NCI-H524 treated with DMSO at 0.1 percent for 48 hours (cell line): ENCODE measurements at regions not wholly inside any gene's neighbourhood (a gene's known extent, or its start where the extent isn't known, plus 50 kb on each side); places are given as distances from the start of the nearest gene placed in this dataset.
"Not testable (repeated sequence)": the region's sequence is repeated elsewhere in the genome, so short reads cannot be mapped to it uniquely, and the experiment has no call there.

Source experiments
- DNase-seq: peaks from one replicate; lab custom pipeline; 2025; lab: John Stamatoyannopoulos, UW

DNA sequence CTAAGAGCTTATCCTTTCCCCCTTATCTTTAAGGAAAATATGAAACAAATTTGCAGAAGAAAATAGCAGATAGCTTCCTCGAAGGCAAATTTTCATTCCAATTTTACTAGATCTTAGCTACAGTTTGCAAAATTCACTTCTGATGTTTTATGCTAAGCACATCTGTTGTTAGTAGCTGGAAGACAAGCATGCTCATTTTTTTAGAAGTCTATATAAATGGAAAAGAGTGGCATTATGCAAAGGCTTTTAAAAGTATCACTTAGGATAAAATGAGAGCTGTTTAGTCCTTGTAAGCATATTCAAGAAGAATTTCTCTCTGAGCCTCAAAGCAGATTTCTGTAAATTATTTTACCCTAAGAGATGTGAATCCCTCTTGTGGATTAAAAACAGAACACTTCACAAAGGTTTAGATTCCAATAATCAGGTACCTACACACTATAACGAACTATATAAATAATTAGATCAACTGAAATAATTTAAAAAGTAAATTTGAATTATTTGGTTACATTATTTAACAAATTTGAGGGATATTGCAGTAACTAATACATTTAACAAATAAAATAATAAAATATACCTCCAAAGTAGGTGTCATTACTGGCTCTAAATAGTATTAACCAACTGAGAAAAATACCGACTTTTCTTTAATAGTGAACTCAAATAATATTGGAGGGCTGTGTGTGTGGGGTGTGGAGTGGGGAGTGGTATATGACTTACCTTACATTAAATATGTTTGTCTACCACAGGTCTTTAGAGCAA lies 307.1 kb downstream of the SEMA3D start:
- no peak for DNase-seq

GRCh38 chr7:84877943-84878570 lies 308.8 kb downstream of the SEMA3D start:
- DNase-seq: no peak

GRCh38 chr7:84876061-84876821 lies 310.6 kb downstream of the SEMA3D start:
- DNase-seq: no peak

GRCh38 chr7:84865560-84865959 lies 321.3 kb downstream of the SEMA3D start:
- DNase-seq: no peak

DNA sequence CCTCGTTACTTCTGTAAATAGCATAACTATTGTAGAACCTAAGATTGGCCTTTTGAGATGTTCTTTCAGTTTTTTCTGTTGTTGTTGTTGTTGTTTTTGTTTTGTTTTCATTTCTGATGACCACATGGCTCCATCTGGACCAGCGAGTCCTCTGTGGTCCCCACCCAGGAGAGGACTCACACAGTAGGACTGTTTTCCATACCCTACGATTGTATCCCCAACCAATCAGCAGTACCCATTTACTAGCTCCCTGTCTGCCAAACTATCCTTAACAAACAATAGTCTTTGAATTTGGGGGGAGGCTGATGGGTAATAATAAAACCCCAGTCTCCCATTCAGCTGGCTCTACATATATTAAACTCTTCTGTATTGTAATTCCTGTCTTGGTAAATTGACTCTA lies 329.5 kb downstream of the SEMA3D start:
- DNase-seq: no peak

DNA sequence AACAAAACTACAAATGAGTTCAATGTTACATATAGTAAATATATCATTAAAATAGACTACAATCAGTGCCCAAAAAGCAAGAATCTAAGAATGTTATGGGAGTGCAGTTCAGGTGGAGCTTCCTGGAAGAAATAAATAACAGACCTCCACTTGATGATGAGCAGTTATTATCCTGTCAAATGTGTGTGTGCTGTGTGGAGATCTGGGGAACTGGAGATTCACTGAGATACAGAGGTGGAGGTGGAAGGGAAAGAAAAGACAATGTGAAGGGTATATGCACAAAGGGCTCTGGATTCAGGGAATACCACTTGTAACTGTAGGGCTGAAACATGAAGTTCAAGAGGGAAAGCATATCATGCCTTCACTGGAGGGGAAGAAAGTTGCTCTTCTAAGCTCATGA lies 331.1 kb downstream of the SEMA3D start:
- no peak for DNase-seq

DNA sequence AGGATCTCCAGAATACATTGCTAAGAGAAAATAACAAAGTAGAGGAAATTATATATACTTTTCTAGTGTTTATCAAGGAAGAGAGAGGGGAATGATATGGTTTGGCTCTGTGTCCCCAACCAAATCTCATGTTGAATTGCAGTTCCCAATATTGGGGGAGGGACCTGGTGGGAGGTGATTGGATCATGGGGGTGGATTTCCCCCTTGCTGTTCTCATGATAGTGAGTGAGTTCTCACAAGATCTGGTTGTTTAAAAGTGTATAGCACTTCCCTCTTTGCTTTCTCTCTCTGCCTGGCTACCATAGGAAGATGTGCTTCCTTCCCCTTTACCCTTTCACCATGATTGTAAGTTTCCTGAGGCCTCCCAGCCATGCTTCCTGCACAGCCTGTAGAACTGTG lies 337.9 kb downstream of the SEMA3D start:
- DNase-seq: not testable (repeated sequence)

- DNase-seq: no peak
Measured at GRCh38 chr7:84848219-84848973, 338.5 kb downstream of the SEMA3D start.

- DNase-seq: no peak
Measured at GRCh38 chr7:84847790-84848189, 339.1 kb downstream of the SEMA3D start.

DNA sequence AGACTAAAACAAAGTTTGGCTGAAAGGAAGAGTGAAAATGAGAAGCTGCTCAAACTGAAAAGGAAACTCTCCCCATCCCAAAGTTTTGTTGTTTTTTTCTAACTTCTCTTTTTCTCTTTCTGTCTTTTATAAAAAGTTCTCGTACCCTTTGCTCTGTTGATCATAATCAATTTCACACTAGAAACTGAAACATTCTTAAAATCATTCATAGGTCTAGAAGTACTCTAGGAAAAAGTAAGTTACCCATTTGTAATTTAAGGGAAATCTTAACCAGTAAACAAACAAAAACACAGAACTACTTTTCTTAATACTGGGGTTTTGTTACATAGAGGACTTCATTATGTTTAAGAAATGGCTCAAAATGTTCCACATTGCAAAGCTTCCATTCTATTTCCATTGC lies 339.8 kb downstream of the SEMA3D start:
- DNase-seq: no peak

DNA sequence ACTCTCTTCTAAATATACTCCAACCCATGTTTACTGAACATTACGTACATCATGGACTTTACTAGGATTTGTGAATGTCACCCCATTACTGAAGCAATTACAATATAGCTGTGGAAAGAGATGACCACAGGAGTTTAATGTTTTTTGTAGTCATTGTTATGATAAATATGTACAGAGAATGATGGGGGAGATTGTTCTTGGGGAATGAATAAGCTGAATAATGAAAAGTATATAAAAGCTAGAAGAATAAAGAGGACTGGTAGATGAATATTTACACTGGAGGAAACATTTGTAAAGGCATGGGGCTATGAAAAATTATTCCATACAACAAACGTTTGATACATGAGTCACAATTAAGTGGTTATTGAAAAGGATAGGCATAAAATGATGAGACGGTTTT lies 340.9 kb downstream of the SEMA3D start:
- no peak for DNase-seq

- no peak for DNase-seq
Measured at GRCh38 chr7:84844771-84845170, 342.1 kb downstream of the SEMA3D start.

DNA sequence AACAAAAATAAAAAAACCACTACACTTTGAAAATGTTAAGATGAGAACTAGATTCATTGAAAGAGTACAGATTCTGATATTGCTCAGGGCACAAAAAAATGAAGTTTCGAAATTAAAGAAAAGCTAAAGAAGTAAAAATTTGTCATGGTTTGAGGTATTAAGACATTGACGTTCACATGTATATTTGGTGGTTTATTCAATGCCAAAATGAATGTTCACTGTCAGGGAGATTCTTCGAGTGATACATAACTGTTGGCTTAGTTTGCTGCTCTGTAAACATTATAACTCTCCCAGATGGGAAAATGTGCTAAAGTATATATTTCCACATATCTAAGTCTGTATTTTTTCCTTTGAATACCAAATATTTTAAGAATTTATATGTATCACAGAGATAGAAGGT lies 345.0 kb downstream of the SEMA3D start:
- no peak for DNase-seq

DNA sequence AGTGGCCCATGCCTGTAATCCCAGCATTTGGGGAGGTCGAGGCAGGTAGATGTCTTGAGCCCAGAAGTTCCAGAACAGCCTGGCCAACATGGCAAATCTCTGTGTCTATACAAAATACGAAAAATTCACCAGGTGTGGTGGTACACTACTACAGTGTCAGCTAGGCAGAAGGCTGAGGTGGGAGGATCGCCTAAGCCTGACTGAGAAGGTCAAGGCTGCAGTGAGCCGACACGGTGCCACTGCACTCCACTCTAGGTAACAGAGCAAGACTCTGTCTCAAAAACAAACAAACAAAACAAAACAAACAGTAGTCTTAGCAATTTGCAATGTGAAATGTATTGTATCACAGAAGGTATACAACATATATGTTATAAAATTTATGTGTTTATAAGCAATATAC lies 348.0 kb downstream of the SEMA3D start:
- no peak for DNase-seq

- no peak for DNase-seq
Measured at GRCh38 chr7:84837405-84837804, 349.5 kb downstream of the SEMA3D start.

DNA sequence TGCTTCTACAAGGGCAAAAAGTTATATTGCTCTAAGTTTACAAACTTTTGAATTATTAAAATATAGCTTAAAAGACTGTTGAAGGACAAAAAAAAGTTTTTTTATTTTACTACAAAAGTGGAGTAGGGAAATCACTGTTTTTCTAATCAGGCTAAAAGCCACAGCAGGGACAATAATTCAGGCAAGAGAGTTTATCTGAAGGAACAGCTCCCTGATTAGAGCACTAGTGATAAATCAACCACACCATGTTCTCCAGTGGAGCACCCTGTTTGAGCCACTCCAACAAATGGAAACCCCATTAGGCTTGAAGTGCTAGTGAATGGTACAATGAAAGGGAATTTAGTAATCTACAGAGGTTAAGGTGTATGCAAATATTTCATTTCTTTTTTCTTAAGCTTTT lies 357.1 kb downstream of the SEMA3D start:
- no peak for DNase-seq

- DNase-seq: no peak
Measured at GRCh38 chr7:84824057-84824651, 362.7 kb downstream of the SEMA3D start.

- no peak for DNase-seq
Measured at GRCh38 chr7:84823530-84823929, 363.3 kb downstream of the SEMA3D start.

- no peak for DNase-seq
Measured at GRCh38 chr7:84822941-84823510, 363.8 kb downstream of the SEMA3D start.

- no peak for DNase-seq
Measured at GRCh38 chr7:84821671-84822534, 365.0 kb downstream of the SEMA3D start.

GRCh38 chr7:84820481-84820880 lies 366.4 kb downstream of the SEMA3D start:
- DNase-seq: no peak
